Endothelial cell of umbilical vein (primary cell): ENCODE measurements at regions not wholly inside any gene's neighbourhood (a gene's known extent, or its start where the extent isn't known, plus 50 kb on each side); places are given as distances from the start of the nearest gene placed in this dataset.

Experiments
- BruUV-seq: library from RNA; stranded (reverse); fragments of 400-500 nt; replicated peaks from 2 replicates; lab custom pipeline; 2021; lab: Mats Ljungman, UMichigan
- CTCF ChIA-PET: fragments of 300-600, 350-600 bp; sonication (Branson Sonifier 250); formaldehyde crosslinking; loops from one replicate; lab custom pipeline; 2021; ENCODE audit warnings: antibody characterized with exemption, inconsistent platforms; lab: Charles Lee
- POLR2A ChIA-PET: fragments of 300-600, 350-600 bp; sonication (Branson Sonifier 250); formaldehyde crosslinking; loops from one replicate; lab custom pipeline; 2021; ENCODE audit warnings: antibody characterized with exemption, inconsistent platforms; lab: Charles Lee
- DNase-seq: peaks from one replicate; pipeline ENCODE4 v3.0.0-alpha.2; 2011; ENCODE audit warnings: low read depth, low spot score
- FAIRE-seq: peaks from 2 replicates; lab custom pipeline; 2011; peaks lifted over from hg19 to GRCh38; lab: Jason Lieb, UNC
- H2AFZ ChIP-seq: 2 replicates; pipeline ENCODE4 v1.6.0; 2012; ENCODE audit warnings: low read depth, low read length, control low read depth, inconsistent platforms
- H3K27ac ChIP-seq: 2 replicates; pipeline ENCODE4 v1.5.1; 2011; ENCODE audit warnings: low read depth, mild to moderate bottlenecking, control low read depth, low read length, moderate library complexity; ENCODE audit not compliant: insufficient read depth
- H3K27me3 ChIP-seq, 2 experiments: 2 replicates each; pipeline versions ENCODE4 v1.6.0 to v1.6.1; 2011; ENCODE audit warnings: low read length in 2 of 2, mixed read lengths in 1 of 2; ENCODE audit not compliant: control insufficient read depth in 2 of 2, insufficient read depth in 2 of 2
- H3K36me3 ChIP-seq, 2 experiments: 2 replicates in 1 of 2; 3 replicates in 1 of 2; pipeline ENCODE4 v1.5.1; 2011; ENCODE audit warnings: low read length in 2 of 2, mild to moderate bottlenecking in 1 of 2, moderate library complexity in 1 of 2; ENCODE audit not compliant: control insufficient read depth in 2 of 2, insufficient read depth in 2 of 2; ENCODE audit errors: extremely low read depth in 1 of 2
- H3K4me1 ChIP-seq: 3 replicates; pipeline ENCODE4 v1.5.1; 2011; ENCODE audit warnings: mild to moderate bottlenecking, low read length; ENCODE audit not compliant: control insufficient read depth, insufficient read depth; ENCODE audit errors: extremely low read depth
- H3K4me2 ChIP-seq: 2 replicates; pipeline ENCODE4 v1.6.1; 2011; ENCODE audit warnings: low read length, control low read depth, mixed read lengths; ENCODE audit not compliant: insufficient read depth
- H3K4me3 ChIP-seq, 3 experiments: fragments of 200-600 bp in 1 of 3; sonication (generic), shearing (Covaris generic) in 1 of 3; replicated peaks in 1 of 3; 2 replicates each; pipeline ENCODE4 v1.5.1; 2011 to 2016; ENCODE audit warnings: control low read depth in 3 of 3, low read length in 3 of 3, mild to moderate bottlenecking in 2 of 3, inconsistent platforms in 1 of 3, low read depth in 1 of 3, moderate library complexity in 1 of 3; ENCODE audit not compliant: insufficient read depth in 1 of 3
- H3K79me2 ChIP-seq: 2 replicates; pipeline ENCODE4 v1.6.0; 2012; ENCODE audit warnings: low read length, inconsistent platforms; ENCODE audit not compliant: control insufficient read depth, insufficient read depth
- H3K9ac ChIP-seq: replicated peaks from 2 replicates; pipeline ENCODE3; 2011; ENCODE audit warnings: low read length, control low read depth; ENCODE audit not compliant: insufficient read depth; ENCODE audit errors: extremely low read depth
- H3K9me1 ChIP-seq: replicated peaks from 3 replicates; pipeline ENCODE4 v1.6.0; 2011; ENCODE audit warnings: mild to moderate bottlenecking, low read length; ENCODE audit not compliant: control insufficient read depth, insufficient read depth; ENCODE audit errors: extremely low read depth
- H3K9me3 ChIP-seq: replicated peaks from 2 replicates; pipeline ENCODE4 v1.5.1; 2012; ENCODE audit warnings: low read length, inconsistent platforms; ENCODE audit not compliant: control insufficient read depth, insufficient read depth
- H4K20me1 ChIP-seq: replicated peaks from 2 replicates; pipeline ENCODE3; 2011; ENCODE audit warnings: mild to moderate bottlenecking, low read length; ENCODE audit not compliant: control insufficient read depth, insufficient read depth; ENCODE audit errors: extremely low read depth
- EZH2 ChIP-seq: IDR thresholded peaks from 2 replicates; pipeline ENCODE4 v1.6.1; 2012; ENCODE audit warnings: borderline replicate concordance, low read depth, mild to moderate bottlenecking, moderate library complexity, low read length, inconsistent platforms; ENCODE audit not compliant: severe bottlenecking
- FOS ChIP-seq: IDR thresholded peaks from 2 replicates; pipeline ENCODE4 v1.6.1; 2011; ENCODE audit warnings: mild to moderate bottlenecking, low read length, moderate library complexity, borderline replicate concordance; ENCODE audit not compliant: insufficient read depth
- POLR2AphosphoS5 ChIP-seq: IDR thresholded peaks from 2 replicates; pipeline ENCODE4 v1.6.1; 2012; ENCODE audit warnings: low read depth, mild to moderate bottlenecking, control low read depth, low read length, moderate library complexity; ENCODE audit not compliant: insufficient read depth
- dilution Hi-C: fragments of 300-500 bp; cut with MboI; formaldehyde crosslinking; loops from one replicate; pipeline ENCODE4 v1.15.0; 2019; ENCODE audit warnings: low sequenced_read_pairs; ENCODE audit not compliant: extremely low pct_ligation_motif_present
- intact Hi-C: fragments of 100-400 bp; cut with micrococcal nuclease; formaldehyde crosslinking; loops from one replicate; pipeline ENCODE4 v1.10.0; 2022
- TF ChIP-seq, protein P1 (sequence below), 2 donors: IDR thresholded peaks; 1 replicate in 1 of 2; 2 replicates in 1 of 2; pipeline ENCODE4 v1.5.1; 2011; ENCODE audit warnings: low read length in 2 of 2, mild to moderate bottlenecking in 2 of 2, moderate library complexity in 2 of 2, control low read depth in 1 of 2, inconsistent platforms in 1 of 2, low read depth in 1 of 2; ENCODE audit not compliant: insufficient read depth in 1 of 2; ENCODE audit errors: extremely low read depth in 1 of 2

DNA sequence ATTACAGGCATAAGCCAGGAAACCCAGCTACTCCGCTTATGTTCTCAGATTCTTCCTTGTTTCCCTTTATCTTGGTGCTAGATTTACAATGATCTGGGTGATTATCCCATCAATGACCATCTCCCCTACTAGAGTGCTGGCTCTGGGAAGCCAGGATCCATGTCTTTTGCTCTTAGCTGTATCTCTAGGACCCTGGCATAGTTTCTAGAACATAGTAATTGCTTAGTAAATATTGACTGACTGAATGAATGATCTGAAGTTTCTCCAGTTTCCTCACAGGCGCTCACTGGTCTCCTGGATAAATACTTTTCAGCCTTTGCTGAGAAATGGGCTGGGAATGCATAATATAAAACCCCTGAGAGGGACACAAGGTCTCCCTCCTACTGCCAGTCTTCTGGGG, 60.0 kb upstream of the KLF9 start:
- Histone ChIP-seq H3K79me2 (no peaks in the 10 kb centered on the region), H3K27ac (no peak overlapping the region), H3K4me3 (no peak overlapping the region), H2AFZ (no peak overlapping the region), H3K9me1 (no peaks in the 10 kb centered on the region), H3K9ac (no peak overlapping the region), H3K4me1 (peaks cover 36% of the 10 kb centered on the region), H3K27me3 (no peaks in the 10 kb centered on the region), H4K20me1 (no peaks in the 10 kb centered on the region), H3K36me3 (no peaks in the 10 kb centered on the region), H3K9me3 (no peaks in the 10 kb centered on the region), H3K4me2 (no peak overlapping the region)
- FAIRE-seq (no peak), DNase-seq (no peak)
- intact Hi-C loops (no loop called here), dilution Hi-C loops (no loop called here)
- POLR2A ChIA-PET, result no interaction called here
- CTCF ChIA-PET, result interaction anchor here (1.0 to 1.3 kb wide), 3 partner anchors 10 to 128 kb away, joined by 3 to 6 read pairs (median 5); no protein-coding TSS in a partner anchor
- BruUV-seq, result no TSS peak
- no peak for TF ChIP-seq POLR2AphosphoS5
- TF ChIP-seq FOS, result no peak
- no peak for TF ChIP-seq EZH2
- TF ChIP-seq, protein P1, sequence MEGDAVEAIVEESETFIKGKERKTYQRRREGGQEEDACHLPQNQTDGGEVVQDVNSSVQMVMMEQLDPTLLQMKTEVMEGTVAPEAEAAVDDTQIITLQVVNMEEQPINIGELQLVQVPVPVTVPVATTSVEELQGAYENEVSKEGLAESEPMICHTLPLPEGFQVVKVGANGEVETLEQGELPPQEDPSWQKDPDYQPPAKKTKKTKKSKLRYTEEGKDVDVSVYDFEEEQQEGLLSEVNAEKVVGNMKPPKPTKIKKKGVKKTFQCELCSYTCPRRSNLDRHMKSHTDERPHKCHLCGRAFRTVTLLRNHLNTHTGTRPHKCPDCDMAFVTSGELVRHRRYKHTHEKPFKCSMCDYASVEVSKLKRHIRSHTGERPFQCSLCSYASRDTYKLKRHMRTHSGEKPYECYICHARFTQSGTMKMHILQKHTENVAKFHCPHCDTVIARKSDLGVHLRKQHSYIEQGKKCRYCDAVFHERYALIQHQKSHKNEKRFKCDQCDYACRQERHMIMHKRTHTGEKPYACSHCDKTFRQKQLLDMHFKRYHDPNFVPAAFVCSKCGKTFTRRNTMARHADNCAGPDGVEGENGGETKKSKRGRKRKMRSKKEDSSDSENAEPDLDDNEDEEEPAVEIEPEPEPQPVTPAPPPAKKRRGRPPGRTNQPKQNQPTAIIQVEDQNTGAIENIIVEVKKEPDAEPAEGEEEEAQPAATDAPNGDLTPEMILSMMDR (IDR thresholded peaks at IDR 0.05; ENCODE audit: extremely low read depth in 1 of 2, insufficient read depth in 1 of 2, low read depth in 1 of 2, low read length in 2 of 2), result no peak
